Fibroblast of the conjunctiva (primary cell): ENCODE measurements at regions not wholly inside any gene's neighbourhood (a gene's known extent, or its start where the extent isn't known, plus 50 kb on each side); places are given as distances from the start of the nearest gene placed in this dataset.
"Not testable (repeated sequence)": the region's sequence is repeated elsewhere in the genome, so short reads cannot be mapped to it uniquely, and the experiment has no call there.

Source experiments
- DNase-seq: peaks from one replicate; pipeline ENCODE4 v3.0.0-alpha.2; 2010; ENCODE audit warnings: low read depth

DNA sequence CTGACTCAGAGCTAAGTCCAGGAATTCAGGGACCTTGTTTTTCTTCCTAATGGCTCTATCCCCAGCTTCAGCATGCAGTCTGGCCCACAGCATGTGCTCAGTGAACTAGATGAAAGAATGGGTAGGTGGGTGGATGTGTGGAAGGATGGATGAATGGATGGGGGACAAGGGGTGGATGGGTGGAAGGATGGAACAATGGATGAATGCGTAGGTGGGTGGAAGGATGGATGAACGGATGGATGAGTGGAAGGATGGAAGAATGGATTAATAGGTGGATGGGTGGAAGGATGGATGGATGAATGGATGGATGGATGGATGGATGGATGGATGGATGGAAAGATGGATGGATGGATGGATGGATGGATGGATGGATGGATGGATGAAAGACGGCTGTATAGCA is 79.7 kb upstream of the SFSWAP start:
- no peak for DNase-seq

DNA sequence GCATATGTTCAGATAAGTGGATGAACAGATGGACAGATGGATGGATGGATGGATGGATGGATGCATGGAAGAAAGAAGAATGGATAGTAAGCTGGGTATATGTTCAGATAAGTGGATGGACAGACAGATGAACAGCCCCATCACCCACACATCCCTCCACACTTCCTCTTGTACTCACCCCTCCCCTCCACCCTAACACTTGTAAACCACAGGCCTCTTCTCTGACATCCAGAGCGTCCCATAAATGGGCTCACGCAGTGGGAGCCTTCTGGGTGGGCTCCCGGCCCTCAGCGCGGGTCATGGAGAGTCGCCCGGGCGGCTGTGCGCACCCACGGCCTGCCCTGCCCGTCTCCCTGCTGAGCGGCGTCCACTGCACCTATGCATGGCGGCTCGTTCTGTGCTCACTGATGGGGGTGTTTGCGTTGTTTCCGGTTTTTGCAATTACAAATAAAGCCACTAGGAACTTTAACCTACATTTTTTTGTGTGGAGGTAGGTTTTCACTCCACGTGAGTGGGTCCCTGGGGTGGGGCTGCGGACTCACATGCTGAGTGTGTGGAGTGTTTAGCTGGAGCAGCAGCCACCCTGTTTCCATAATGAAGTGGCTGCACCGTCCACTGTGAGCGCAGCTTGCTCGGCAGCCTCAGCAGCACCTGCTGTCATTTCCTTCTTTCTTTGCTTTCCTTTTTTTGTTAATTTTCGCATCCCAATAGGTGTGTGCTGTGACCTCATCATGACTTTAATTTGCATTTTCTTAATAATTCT is 78.8 kb upstream of the SFSWAP start:
- DNase-seq: not testable (repeated sequence)

DNA sequence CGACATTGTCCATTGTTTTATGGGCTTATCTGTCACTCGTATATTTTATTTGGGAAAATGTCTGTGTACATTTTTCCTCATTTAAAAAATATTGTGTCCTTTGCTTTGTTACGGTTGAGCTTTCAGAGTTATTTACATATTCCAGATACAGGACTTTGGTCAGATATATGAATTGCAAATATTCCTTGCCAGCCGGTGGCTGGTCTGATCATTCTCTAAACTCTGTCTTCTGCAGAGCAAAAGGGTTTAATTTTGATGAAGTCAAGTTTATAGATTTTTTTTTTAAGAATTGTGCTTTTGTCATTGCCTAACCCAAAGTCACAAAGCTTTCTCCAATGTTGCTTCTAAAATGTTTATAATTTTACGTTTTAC is 78.3 kb upstream of the SFSWAP start:
- not testable (repeated sequence) for DNase-seq

DNA sequence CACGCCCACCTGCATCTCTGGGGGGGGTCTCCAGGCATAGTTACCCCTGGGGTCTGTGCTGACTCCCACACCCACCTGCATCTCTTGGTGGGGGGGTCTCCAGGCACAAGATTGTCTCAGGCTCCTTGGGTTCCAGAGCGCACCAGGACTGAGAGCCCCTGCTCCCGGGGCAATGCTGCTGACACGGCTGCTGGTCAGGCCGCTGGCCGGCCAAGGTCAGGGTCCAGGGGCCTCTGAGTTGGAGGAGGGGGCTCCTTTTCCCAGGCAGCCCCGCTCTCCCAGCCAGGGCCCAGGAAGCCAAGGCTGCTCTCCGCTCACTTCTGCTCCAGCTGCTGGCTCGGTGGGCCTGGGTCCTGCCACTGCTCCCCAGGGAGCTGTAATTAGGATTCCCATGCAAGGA is 77.3 kb upstream of the SFSWAP start:
- DNase-seq: not testable (repeated sequence)

DNA sequence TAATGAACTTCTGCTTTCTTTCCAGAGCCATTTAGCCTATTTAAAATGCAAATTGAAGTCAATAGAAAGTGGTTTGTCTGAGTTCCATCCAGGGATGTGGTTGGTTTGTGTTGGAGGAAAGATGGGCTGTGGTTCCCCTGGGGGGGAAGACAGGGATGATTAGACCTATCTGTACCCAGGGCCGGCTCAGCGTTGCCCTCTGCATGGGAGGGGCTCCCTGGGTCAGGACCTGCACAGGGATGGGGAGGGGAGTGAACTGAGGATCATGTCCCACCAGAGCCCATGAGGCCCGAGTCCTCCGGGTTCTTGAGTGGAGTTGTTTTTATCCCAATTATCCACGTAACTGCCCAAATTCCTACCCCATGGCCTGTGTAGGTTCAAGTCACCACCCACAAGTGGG is 76.9 kb upstream of the SFSWAP start:
- DNase-seq: no peak

- DNase-seq: not testable (repeated sequence)
These were observed 75.9 kb upstream of the SFSWAP start for GRCh38 chr12:131635012-131635411.

- DNase-seq: no peak
These were observed 75.3 kb upstream of the SFSWAP start for GRCh38 chr12:131635491-131636122.

- no peak for DNase-seq
These were observed 74.6 kb upstream of the SFSWAP start for GRCh38 chr12:131636266-131636665.

DNA sequence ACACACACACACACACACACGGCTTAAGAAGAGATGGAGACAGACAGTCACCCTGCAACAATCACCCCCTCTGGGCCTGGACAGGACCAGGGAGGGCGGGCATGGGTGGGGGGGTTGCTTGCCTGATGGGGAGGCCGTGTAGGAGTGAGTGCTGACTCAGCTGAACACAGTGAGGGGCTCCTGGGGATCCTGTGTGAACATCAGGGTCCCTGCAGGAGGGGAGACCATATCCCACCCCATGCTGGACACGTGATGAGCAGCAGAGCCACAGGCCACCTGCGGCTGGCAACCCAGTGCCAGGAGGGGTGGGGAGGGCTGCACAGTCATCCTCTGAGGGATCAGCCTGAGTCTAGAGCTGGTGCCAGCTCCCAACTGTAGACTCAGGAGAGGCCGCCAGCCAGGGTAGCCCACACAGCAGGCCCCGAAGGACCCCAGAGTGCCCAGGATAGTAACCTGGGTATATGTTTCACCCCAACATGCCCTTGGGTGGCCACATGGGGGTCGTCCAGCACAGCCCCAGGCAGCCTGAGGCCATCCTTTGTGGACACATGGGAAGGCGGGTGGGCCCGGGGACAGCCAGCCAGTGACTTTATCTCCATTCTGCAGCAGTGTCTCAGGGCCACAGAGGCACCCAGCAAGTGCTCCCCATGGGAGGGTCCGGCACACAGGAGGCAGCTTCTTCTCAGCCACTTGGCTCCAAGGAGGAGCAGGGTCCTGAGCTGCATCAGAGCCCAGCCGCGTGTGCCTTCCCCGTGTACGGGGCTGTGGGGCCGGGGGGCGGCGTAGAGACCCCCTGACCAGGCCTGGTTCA is 73.7 kb upstream of the SFSWAP start:
- no peak for DNase-seq

DNA sequence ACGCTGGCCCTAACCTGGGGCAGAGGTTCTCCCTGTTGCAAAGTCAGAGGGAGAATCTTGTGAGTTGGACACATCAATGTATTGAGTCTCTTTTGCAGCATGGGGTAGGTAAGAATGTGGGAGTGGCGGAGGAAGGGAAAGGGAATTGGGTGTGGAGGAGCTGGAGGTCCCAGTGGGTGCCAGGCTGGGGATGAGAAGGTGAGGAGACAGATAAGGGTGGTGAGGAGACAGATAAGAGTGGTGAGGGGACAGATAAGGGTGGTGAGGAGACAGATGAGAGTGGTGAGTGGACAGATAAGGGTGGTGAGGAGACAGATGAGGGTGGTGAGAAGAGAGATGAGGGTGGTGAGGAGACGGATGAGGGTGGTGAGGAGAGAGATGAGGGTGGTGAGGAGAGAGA is 72.9 kb upstream of the SFSWAP start:
- no peak for DNase-seq

DNA sequence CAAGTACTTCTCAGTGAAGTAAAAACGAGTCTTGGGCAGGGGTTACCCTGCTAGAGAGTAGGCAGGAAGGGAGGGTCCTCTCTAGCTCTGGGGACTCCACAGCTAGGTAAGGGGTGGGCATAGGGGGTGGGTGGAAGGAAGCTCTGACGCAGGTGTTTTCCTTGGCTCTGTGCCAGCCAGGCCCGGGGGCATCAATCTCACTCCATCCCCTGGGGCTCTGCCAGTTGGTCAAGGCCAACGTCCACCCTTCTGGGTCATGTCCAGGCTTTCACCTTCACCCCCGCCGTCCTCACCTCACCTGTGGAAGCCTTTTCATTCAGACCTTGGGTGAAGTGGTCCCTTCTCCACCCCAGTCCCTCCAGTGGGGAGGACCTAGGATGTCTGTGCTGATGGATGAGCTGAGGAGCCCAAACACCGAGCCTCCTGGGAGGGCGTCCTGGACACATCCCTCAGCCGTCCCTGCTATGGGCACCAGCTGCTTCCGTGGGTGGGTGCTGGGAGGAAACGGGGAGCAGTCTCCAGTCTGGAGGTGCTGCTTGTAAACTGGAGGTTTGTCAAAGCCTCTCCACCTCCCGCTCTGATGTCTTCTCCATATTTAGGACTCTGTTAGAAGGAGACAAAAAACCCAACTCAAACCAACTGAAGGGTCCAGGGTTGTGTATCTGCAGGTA is 71.5 kb upstream of the SFSWAP start:
- DNase-seq: no peak

- no peak for DNase-seq
These were observed 70.4 kb upstream of the SFSWAP start for GRCh38 chr12:131640525-131640924.

DNA sequence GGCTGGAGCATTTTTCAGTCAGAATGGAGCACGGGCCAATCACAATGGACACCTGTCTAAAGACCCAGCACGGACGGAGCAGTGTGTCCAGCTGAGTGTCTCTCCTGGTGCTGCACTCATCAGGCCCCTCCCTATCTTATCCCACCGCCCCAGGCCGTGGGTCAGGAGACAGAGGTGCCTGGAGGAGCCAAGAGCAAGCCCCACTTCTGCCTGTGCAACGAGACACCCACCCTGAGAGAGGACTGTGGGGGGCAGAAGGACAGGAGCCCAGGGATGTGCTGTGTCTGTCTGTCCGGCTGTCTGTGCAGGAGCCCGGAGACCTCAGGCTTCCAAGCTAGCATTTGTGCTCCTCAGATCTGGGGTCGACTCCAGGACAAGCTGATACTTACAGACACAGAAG is 69.6 kb upstream of the SFSWAP start:
- no peak for DNase-seq

DNA sequence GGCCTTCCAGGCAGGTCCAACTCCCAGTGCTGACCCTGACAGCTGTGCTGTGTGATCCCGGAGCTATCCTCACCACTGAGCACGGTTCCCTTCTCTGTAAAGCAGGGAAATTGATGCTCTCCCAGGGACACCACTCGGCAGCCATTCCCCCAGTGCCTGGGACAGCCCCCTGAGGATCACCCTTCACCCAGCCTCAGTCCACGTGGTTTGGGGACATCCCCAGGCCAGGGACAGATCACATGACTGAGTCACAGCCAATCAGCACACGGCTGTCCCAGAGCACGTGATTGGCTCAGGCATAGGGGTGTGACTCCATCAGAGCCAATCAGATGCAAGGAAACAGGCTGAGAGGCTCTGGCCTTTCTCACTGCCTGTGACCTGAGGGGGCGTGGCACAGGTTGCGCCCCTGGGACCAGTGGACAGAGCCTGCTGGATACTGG is 68.8 kb upstream of the SFSWAP start:
- no peak for DNase-seq

DNA sequence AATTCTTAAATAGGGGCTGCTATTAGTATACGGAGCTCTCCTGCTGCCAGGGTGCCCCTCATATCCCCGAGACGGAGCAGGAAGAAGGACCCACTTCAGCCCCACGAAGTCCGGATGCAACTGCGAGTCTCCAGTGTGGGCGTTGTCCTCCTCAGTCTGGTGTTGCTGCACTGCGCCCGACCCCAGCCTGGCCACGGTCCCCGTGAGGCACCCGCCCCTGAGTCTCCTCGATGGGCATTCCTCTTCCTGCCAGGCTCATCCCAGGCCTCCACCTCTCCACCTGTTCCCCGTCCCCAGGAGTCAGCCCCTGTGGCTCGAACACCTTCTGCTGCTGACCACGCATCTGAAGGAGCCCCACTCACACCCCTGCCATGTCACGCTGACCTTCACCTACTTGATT is 68.1 kb upstream of the SFSWAP start:
- DNase-seq: no peak

GRCh38 chr12:131643631-131644452 is 67.0 kb upstream of the SFSWAP start:
- no peak for DNase-seq

DNA sequence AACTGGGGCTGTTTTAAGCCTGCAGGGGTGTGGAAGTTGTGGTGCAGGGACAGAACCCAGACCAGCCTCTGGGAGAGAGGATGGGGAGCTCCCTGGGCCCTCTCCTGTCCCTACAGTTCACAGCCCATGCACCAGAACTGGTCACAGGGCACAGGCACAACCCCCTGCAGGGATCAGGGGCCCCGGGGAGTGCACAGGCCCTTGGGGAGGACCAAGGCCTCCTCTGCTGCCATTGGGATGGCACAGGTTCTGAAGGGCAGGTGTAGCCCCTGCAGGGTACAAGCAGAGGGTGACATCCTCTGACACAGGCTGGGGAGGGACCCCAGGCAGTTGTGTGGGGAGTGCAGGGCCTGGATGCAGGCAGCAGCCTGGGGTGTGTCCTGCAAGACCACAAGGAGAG is 66.4 kb upstream of the SFSWAP start:
- DNase-seq: no peak

- not testable (repeated sequence) for DNase-seq
These were observed 66.0 kb upstream of the SFSWAP start for GRCh38 chr12:131644917-131645316.

GRCh38 chr12:131645557-131645956 is 65.3 kb upstream of the SFSWAP start:
- DNase-seq: not testable (repeated sequence)

DNA sequence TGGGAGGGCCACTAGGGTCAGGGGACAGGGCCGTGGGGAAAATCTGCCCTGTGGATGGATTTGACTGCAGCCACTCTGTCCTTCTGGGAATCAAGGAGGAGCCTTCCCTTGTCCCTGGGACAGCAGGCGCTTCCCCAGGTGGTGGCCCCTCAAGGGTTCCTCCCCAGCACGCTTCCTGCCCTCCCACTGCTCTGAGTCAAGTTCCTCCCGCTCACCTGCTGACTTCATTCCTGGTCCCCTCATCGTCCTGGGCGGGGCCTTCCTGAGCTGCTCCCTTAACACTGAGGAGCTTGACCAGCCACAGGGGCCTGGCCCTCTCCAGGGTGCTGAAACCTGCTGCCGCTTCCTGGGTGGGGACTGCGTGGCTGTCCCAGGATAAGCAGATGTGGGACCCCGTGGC is 64.4 kb upstream of the SFSWAP start:
- DNase-seq: not testable (repeated sequence)

DNA sequence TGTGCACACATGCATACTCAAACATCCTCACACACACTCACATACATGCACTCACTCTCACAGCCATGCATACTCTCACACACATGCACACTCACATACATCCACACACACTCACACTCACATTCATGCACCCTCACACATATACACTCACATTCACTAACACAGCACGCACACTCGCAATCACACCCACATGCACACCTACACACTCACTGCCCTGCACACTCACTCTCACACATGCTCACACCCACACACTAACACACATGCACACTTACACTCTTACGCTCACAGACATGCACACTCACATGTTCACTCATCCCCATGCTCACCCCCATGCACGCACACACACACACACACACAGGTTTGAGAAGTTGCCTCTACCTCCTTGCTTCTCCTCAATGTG is 63.2 kb upstream of the SFSWAP start:
- no peak for DNase-seq
